NCI-H345 (cell line): ENCODE measurements at regions not wholly inside any gene's neighbourhood (a gene's known extent, or its start where the extent isn't known, plus 50 kb on each side); places are given as distances from the start of the nearest gene placed in this dataset.
"Not testable (repeated sequence)": the region's sequence is repeated elsewhere in the genome, so short reads cannot be mapped to it uniquely, and the experiment has no call there.

Experiments used
- DNase-seq: peaks from one replicate; lab custom pipeline; 2025; lab: John Stamatoyannopoulos, UW

DNA sequence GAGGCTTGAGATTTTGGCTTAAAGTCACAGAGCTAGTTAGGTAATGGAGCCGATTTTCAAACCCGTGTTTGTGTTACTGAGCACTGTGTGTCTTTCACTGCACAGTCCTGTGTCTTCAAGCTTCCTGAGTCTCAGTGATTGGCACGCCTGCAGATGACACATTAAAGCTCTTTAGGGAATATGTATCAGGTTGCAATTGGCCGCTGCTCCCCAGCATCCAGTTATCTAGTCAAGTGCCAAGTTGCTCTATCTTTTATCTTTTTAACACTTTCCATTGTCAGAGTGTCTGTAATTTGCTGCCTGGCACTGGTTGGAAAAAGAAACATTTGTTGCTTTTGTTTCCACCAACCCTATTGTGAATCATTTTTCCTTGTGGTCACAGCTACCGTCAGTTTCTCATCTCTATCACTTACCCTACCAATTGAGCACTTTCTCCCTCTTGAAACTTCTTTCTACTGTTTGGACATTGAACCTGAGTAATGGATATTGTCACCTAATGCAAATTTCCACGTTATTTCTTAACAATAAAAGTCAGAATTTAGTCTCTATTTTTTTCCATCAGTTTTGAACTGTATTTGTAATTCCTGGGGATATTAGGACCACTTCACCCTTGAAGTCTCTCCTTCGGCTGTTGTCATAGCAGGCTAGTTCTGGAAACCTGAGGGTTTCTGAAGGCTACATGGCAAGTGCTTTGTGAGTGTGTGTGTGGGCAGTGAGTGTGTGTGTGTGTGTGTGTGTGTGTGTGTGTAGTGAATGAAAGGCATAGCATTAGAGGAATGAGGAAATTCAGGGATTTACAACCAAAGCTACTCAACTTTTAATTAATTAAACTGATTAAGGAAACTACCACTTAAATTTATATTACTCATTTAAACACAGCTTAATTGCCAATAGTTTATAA lies 274.3 kb downstream of the ISL1 start:
- no peak for DNase-seq

DNA sequence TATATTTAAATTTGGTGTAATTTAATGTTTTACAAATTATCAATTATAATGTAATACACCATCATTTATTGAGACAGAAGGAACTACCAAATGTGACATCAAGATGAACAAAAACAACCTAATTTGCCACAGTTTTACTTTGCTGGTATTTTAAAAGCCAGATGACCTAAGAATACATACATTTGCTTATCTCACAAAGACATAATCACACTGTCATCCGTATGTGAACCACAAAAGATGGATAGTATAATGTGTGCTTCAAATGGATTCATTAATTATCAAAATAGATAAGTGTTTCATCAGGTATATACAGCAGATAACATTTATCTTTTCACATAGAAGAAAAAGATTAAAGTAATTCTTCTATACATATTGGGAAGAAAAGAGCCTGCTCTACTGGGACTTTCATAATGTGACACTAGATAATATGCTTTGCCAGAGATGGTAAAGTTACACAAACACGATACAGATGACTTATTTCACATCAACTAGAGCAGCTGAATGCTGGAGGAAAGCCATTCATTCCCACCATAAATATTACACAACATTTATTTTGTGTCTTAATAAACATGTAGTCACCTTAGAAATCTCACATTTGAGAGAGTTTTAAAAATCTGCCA lies 278.5 kb downstream of the ISL1 start:
- DNase-seq = no peak

DNA sequence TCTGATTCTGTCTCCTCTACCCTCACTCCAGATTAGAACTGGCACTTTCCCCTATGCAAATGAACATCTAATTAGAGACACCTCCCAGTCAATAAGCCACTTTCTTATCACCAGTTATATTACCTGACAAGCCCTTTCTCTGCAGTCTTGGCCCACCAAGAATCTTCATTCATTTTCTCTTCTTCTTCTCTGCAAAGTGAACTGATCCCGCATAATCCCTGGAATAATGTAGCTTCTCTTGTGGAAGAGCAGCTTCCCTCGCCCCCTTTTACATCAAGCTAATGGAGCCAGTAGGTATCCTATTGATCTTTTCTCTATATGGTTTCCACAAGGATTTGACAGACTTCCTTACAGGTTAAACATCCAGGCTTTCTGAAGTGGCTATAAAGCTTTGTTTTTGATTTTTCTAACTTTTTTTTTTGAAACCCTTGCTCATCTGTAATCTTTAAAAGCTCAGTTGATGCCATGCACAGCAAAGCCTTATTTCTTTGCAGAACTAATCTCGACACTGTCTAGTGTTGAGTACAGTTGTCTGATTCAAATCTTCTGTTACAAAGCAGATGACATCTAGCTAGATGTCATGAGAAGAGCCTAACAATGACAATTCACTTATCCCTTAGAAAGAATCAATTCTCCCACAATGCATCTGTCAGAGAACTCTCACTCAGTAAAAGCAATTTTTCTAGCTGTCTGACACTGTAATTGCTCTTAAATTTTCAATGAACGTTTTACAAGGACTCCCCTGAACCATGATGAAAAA lies 281.4 kb downstream of the ISL1 start:
- no peak for DNase-seq

DNA sequence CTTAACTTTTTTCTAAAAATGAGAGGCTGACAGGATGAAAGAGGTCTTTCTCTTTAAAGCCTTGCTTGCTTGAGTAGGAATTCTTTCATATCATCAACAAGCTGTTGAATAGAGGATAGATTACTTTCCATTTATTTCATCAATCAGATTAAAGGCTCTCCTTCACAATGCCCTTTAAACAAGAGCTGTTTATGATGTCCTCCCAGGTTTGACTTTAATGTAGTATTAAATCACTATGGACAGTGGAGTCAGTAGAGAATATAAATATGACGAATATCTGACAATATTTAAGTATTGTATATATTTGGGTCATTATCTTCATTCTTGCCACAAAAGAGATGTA lies 282.0 kb downstream of the ISL1 start:
- no peak for DNase-seq

DNA sequence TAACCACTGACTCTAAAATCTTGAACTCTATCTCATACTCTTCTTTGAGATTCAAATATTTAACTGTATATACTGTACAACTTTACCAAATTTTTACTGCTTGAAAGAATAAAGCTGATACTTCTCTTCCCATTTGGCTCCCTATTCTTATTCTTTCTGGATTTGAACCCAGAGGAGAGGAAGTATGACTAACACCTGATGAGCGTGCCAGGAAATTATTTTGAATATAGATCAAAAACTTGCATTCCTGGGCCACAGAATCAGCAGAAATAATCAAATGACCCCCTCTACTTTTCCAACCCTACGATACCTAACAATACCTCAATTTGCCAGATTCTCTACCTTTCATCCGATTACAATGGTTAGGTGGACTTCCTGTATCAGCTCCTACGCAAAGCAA lies 285.8 kb downstream of the ISL1 start:
- DNase-seq = no peak

DNA sequence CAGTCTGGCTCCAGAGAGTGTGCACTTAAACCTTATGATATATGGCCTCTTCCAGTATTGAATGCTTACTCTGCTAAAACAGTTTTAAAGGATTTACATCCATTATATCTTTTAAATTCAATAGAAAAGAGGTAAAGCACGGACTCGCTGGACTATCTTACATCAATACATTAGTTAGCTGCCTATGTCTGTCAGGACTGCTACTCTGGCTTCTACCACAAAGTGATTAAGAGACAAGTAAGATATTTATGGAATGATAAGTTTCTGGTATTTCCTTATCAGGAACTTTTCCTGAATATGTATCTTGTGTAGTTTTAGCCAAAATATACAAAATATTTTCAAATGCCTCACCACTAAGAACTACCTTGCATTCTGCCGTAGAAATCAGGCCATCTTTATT lies 295.1 kb downstream of the ISL1 start:
- DNase-seq = no peak

DNA sequence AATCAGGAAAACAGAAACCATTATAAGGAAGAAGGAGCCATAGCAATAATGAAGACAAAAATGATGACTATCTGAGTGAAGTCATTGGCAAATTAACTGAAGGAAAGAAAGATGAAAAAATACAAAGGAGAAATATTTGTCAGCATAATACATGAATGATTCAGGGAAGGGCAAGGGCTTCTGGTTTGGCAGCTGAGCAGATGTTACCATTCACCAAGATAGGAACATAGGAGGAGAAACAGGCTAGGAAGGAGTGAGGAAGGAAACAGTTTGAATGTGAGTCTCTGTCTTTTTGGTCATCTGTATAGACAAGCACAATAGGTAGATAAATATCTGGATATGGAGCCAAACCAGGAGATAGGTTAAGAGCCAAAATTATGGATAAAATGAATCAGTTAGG lies 296.0 kb downstream of the ISL1 start:
- no peak for DNase-seq

DNA sequence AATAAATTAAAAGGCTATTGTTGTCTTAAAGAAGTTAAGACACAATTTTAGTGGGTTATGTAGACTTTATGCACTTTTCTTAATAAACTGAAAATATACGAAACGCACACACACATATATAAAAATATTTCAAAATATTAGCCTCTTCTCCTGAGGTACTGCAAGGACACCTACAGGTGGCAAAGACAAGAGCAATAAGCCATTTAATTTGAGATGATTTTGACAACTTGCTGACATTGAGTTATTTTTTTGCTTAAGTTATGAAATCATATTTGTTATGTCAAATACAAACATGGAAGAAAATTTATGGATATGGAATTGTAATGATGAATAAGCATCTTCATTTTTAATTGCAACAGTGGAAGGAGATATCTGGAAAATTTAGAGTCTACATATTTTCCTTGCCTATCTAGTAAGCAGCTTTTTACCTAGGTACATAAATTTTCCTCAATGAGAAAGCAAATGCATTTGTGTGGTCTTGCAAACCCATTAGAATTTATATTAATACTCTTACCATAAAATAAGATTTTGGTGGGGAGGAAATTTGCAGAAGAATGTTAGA lies 301.6 kb downstream of the ISL1 start:
- DNase-seq = no peak

DNA sequence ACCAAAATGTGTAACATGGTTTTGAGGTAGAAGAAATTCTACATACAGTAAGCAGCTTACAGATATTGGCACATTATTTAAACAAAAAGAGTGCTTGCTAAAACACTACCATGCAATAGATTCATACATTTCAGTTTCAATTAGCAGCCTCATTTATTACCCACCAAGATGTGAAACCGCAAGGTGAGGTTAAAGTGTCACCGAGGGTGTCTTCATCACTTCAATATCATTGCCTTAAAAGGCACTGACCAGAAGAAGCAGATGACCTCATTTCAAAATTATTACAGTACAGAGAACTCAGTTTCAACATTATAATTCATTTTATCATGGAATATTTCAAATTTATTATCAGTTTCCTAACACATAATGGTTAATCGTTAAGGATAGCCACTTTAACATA lies 302.2 kb downstream of the ISL1 start:
- no peak for DNase-seq

DNA sequence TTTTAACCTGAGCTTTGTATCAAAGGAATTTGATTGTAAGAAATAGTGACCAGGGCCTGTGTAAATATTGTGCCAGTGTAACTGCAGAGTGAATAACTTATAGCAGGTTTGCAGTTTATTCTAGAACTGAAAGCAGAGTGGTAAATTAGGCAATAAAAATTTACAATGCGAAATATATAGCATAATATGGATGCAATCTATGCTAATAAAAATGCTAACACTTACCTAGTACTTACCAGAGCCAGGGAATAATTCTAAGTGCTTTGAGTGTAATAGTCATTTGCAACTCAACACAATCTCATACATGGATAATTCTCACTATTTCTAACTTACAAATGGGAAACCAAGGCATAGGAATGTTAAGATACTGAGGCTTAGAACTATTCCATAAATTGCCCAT lies 303.4 kb downstream of the ISL1 start:
- no peak for DNase-seq

DNA sequence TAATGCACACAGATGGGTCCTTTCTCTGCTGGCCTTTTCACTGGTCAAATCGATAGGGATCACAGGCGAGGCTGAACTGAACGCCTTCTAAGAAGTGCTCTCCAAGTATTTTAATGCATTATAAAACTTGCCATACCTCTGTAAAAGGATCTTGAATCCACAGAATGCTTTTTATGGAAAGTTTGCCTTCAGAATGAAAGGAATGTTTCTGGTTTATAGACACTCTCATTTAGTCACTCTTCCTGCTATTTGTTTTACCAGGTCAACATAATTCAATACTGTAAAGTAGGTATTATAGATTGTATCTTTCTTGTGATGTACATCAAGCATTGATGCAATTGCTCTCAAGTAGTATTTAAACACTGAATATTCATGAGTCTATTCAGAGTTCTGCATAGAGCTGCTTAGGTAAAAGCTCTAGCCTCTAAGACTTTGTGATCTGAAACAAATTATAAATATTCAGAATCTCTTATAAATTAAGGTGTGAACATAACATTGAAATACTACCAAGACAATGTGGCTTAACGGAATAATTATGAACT lies 308.4 kb downstream of the ISL1 start:
- no peak for DNase-seq

DNA sequence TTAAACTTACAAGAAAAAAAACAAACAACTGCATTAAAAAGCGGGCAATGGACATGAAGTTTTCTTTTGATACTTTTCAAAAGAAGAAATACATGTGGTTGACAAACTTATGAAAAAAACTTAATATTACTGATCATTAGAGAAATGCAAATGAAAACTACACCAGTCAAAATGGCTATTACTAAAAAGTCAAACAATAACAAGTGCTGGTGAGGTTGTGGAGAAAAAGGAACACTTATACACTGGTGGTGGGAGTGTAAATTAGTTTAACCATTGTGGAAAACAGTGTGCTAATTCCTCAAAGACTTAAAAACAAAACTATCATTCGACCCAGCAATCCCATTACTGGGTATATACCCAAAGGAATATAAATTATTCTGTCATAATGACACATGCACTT lies 311.6 kb downstream of the ISL1 start:
- DNase-seq = no peak

DNA sequence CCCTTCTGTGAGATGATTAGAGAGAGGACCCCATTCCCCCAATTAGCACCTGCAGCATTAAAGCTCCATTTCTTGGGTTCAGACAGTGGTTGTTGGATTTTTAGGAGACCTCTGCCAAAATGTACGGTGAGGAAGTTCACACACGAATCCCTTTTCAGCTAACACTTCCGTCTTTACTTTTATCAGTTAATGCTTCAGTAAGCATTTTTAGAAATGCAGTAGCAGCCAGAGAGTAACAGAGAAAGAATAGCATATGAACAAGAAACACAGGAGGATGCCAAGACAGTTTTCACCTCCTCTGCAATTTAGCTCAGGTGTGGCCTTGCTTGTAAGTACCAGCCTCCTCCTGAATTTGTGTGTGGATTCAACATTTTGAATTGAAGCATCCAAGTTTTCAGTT lies 312.9 kb downstream of the ISL1 start:
- no peak for DNase-seq

DNA sequence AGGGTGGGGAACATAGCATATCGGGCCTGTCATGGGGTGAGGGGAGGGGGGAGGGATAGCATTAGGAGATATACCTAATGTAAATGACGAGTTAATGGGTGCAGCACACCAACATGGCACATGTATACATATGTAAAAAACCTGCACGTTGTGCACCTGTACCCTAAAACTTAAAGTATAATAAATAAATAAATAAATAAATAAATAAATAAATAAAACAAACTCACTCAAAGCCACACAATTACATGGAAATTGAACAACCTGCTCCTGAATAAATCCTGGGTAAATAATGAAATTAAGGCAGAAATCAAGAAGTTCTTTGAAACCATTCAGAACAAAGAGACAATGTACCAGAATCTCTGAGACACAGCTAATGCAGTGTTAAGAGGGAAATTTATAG lies 318.8 kb downstream of the ISL1 start:
- DNase-seq = not testable (repeated sequence)

DNA sequence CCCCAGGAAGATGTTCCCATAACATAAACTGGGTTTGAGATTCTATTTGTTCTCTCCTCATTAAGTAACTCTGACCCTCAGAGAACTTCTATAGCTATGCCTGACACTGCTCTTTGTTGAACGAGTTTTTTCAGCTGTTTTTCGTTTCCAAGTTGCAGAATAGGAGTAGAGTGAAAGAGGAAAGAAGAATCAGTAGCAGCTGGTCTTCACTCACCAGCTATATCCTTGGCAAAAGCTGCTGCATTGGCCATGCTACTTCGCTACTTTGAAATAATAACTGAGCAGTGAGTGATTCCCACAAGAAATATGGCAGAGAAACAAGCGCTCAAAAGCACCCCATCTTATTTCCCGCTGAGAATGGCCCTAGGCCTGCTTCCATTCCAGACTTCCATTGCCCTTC lies 329.0 kb downstream of the ISL1 start:
- DNase-seq = no peak

DNA sequence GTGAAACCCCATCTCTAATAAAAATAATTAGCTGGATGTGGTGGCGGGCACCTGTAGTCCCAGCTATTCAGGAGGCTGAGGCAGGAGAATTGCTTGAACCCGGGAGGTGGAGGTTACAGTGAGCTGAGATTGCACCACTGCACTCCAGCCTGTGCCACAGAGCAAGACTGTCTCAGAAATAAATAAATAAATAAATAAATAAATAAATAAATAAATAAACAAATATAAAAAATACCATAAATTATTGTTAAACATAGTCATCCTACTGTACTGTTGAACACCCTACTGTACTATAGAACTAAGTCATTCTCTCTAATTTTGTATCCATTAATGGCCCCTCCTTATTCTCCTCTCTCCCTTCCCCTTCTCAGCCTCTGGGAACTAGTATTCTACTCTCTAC lies 332.2 kb downstream of the ISL1 start:
- not testable (repeated sequence) for DNase-seq

DNA sequence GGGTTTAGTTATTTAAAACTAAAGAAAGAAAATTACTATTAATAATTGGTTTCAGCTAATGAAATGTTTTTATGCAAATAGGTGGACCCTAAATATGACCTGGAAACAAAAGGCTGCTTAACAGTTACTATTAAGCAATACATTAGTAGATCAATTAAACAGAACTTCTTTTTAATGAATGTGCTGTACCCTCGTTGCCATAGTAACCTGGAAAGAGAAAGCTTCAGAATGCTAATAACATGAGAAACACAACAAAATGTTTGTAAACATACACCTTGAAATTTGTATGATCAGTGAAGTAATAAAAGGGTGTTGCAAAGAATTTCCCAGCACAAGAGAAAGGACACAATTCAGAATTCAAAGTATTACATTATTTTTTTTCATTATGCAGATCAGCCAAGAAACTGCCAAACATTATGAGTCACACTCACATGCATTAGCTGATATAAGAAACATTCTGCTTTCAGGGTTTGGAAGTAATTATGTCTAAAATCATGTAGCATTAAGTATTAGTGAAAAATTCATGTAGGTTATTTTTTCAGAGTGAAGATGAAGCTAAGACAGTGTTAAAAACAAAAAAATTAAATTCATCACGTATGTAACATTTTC lies 348.3 kb downstream of the ISL1 start:
- no peak for DNase-seq

DNA sequence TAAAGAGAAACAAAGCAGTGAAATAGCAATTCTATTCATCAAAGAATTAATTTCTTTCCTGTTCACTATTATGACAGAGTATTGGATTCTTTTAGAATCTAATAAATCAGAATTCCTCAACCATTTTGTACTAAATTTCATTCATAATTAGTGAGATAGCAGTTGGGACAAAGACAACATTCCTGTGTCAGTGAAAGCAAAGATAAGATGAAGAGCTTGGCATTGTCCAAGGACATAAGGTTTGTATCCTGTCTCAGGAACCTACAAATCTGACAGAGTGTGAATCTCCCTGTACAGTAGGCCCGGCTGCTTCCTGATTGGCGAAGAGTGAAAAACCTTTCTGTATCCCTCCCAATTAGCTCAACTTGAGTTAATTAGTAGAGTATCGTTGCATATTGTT lies 349.1 kb downstream of the ISL1 start:
- no peak for DNase-seq

DNA sequence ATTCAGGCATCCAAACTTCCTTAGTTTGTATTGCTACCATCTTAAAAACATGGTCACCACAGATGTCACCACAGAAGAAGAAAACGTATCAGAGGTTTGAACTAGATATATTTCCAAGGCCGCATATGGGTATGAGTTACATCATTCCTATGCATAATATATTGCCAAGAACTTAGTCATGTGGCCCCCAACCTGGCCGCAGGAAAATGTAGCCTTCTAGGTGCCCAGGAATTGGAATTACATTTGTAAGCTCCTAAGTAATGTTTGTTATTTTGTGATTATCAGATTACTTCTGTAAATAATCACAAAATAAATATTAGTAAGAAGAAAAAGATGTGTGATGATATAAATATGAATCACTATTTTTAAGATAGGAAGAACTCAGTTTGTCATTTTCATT lies 351.4 kb downstream of the ISL1 start:
- DNase-seq = no peak

DNA sequence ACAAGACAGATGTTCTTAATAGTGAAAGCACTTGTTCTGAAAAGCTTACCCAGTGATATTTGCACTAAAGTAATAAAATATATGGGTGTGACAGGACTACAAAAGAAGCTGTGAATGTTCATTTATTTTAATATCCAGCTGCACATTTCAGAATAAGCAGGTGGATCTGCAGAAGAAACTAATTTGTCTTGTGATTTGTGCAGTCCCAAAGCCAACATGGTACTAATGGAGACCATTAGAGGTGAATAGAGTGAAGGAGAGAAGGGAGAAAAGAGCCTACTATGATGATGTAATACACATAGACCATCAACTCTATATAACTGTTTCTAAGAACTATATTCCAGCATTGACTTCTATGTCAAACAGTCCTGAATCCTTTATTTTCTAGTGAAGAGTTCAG lies 362.8 kb downstream of the ISL1 start:
- no peak for DNase-seq

DNA sequence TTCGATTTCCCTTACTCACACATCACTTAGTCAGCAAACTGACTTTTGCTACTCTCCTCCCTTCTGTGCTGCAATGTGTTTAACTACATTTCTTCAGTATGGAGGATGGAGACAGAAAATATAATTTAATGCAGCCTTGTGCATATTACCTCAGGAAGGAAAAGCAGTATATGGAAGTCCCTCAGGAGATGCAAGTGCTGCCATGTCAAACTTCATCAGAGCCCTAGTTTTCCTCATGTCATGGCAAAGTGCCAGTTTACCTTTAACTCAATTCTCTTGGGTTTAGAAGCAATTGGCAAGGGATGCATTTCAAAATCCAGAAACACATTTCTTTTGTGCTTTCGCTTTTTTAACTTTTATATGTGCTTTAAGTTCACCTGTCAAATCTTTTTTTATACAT lies 365.4 kb downstream of the ISL1 start:
- no peak for DNase-seq
